ENCODE measurements at regions not wholly inside any gene's neighbourhood (a gene's known extent, or its start where the extent isn't known, plus 50 kb on each side); places are given as distances from the start of the nearest gene placed in this dataset.

GRCh38 chr21:23950344-23950743 lies 1656.9 kb downstream of the MRPL39 start:
- H3K27ac ChIP-seq = no peak overlapping the region
- H3K4me1 ChIP-seq = no peaks in the 10 kb centered on the region
- no peak for ATAC-seq
- TF ChIP-seq, protein P1, sequence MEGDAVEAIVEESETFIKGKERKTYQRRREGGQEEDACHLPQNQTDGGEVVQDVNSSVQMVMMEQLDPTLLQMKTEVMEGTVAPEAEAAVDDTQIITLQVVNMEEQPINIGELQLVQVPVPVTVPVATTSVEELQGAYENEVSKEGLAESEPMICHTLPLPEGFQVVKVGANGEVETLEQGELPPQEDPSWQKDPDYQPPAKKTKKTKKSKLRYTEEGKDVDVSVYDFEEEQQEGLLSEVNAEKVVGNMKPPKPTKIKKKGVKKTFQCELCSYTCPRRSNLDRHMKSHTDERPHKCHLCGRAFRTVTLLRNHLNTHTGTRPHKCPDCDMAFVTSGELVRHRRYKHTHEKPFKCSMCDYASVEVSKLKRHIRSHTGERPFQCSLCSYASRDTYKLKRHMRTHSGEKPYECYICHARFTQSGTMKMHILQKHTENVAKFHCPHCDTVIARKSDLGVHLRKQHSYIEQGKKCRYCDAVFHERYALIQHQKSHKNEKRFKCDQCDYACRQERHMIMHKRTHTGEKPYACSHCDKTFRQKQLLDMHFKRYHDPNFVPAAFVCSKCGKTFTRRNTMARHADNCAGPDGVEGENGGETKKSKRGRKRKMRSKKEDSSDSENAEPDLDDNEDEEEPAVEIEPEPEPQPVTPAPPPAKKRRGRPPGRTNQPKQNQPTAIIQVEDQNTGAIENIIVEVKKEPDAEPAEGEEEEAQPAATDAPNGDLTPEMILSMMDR (IDR thresholded peaks at IDR 0.05) = no peak
- TF ChIP-seq POLR2A (IDR thresholded peaks at IDR 0.05) (no peak), POLR2AphosphoS5 (IDR thresholded peaks at IDR 0.05) (no peak), EP300 (IDR thresholded peaks at IDR 0.05) (no peak)
- no peaks in the 10 kb centered on the region for H3K9me3 ChIP-seq
- H3K4me3 ChIP-seq = no peak overlapping the region
- no peaks in the 10 kb centered on the region for H3K27me3 ChIP-seq
- no peaks in the 10 kb centered on the region for H3K36me3 ChIP-seq
- 82% methylated on average over 2 of the region's 2 CpGs; no CpG with 5 or more reads in 1 of the 2 donors for WGBS, 2 donors (ENCODE audit: low coverage in 1 of 2)

DNA sequence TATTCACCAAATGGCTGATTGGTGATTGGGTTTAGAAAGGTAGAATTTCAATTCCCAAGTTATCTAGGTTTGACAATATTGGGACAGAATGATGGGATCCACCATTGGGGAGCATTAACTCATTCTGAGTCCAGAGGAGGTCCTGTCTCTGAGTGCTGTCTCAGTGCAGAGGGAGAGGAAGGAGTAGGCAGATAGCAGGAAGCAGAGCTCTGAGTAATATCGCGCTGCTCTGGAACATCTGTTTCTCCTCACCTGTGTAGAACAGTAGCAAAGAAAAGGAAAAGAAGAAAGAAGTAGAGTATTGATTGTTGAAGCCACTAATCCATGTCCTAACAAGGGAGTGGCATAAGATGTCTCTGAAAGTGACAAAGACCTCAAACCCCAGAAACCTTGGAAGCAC lies 1657.8 kb downstream of the MRPL39 start:
- TF ChIP-seq POLR2A (IDR thresholded peaks at IDR 0.05) (no peak), POLR2AphosphoS5 (IDR thresholded peaks at IDR 0.05) (no peak), EP300 (IDR thresholded peaks at IDR 0.05) (no peak)
- TF ChIP-seq, protein P1 (IDR thresholded peaks at IDR 0.05) = no peak
- no peaks in the 10 kb centered on the region for H3K9me3 ChIP-seq
- 73 to 96% methylated on average over 2 of the region's 2 CpGs for WGBS, 2 donors (ENCODE audit: low coverage in 1 of 2)
- no peak overlapping the region for H3K4me3 ChIP-seq
- no peak overlapping the region for H3K27ac ChIP-seq
- H3K4me1 ChIP-seq = no peaks in the 10 kb centered on the region
- no peaks in the 10 kb centered on the region for H3K27me3 ChIP-seq
- H3K36me3 ChIP-seq = no peaks in the 10 kb centered on the region
- no peak for ATAC-seq

- Histone ChIP-seq H3K27ac (no peak overlapping the region), H3K4me1 (no peaks in the 10 kb centered on the region), H3K4me3 (no peak overlapping the region), H3K27me3 (no peaks in the 10 kb centered on the region), H3K9me3 (no peaks in the 10 kb centered on the region), H3K36me3 (no peaks in the 10 kb centered on the region)
- TF ChIP-seq EP300 (IDR thresholded peaks at IDR 0.05) = no peak
- no peak for TF ChIP-seq POLR2A (IDR thresholded peaks at IDR 0.05)
- TF ChIP-seq, protein P1 (IDR thresholded peaks at IDR 0.05) = no peak
- no peak for TF ChIP-seq POLR2AphosphoS5 (IDR thresholded peaks at IDR 0.05)
- WGBS, 2 donors (ENCODE audit: low coverage in 1 of 2) = 96 to 100% methylated on average over 1 to 3 of the region's 3 CpGs
- ATAC-seq = no peak
Measured at GRCh38 chr21:23939369-23940065, 1667.8 kb downstream of the MRPL39 start.

DNA sequence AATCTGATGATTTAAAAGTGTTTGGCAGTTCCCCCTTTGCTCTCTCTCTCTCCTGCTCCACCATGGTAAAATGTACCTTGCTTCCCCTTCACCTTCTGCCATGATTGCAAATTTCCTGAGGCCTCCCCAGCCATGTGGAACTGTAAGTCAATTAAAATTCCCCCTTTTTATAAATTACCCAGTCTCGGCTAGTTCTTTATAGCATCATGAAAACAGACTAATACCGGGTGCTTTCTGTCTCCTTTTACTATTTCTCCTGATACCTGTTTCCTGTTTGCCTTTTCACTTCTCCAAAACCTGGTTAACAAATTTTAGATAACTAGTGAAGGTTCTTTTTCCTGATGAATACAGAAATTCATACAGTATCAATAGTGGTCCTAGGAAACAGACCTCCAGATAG lies 1670.3 kb downstream of the MRPL39 start:
- H3K27me3 ChIP-seq = no peaks in the 10 kb centered on the region
- H3K36me3 ChIP-seq = no peaks in the 10 kb centered on the region
- no peaks in the 10 kb centered on the region for H3K4me1 ChIP-seq
- no peak overlapping the region for H3K4me3 ChIP-seq
- TF ChIP-seq, protein P1 (IDR thresholded peaks at IDR 0.05) = no peak
- no peak for TF ChIP-seq POLR2A (IDR thresholded peaks at IDR 0.05)
- no peak for TF ChIP-seq EP300 (IDR thresholded peaks at IDR 0.05)
- TF ChIP-seq POLR2AphosphoS5 (IDR thresholded peaks at IDR 0.05) = no peak
- no peak for ATAC-seq
- 78 to 100% methylated on average over 1 to 2 of the region's 2 CpGs for WGBS, 2 donors (ENCODE audit: low coverage in 1 of 2)
- no peaks in the 10 kb centered on the region for H3K9me3 ChIP-seq
- H3K27ac ChIP-seq = no peak overlapping the region

GRCh38 chr21:23936224-23936623 lies 1671.1 kb downstream of the MRPL39 start:
- TF ChIP-seq, protein P1 (IDR thresholded peaks at IDR 0.05) = no peak
- TF ChIP-seq POLR2A (IDR thresholded peaks at IDR 0.05) (no peak), POLR2AphosphoS5 (IDR thresholded peaks at IDR 0.05) (no peak), EP300 (IDR thresholded peaks at IDR 0.05) (no peak)
- no peaks in the 10 kb centered on the region for H3K4me1 ChIP-seq

More at GRCh38 chr21:23936224-23936623, 1671.1 kb downstream of the MRPL39 start:
- Histone ChIP-seq H3K36me3 (no peaks in the 10 kb centered on the region), H3K27me3 (no peaks in the 10 kb centered on the region), H3K4me3 (no peak overlapping the region), H3K9me3 (no peaks in the 10 kb centered on the region), H3K27ac (no peak overlapping the region)
- ATAC-seq = no peak
- 38 to 48% methylated on average over 2 of the region's 2 CpGs for WGBS, 2 donors (ENCODE audit: low coverage in 1 of 2)
